IPS-18a (cell line): ENCODE measurements at regions not wholly inside any gene's neighbourhood (a gene's known extent, or its start where the extent isn't known, plus 50 kb on each side); places are given as distances from the start of the nearest gene placed in this dataset.

Experiments used
- H3K27ac ChIP-seq: one replicate; pipeline ENCODE4 v1.5.1; 2013; ENCODE audit warnings: low read length
- H3K27me3 ChIP-seq: one replicate; pipeline ENCODE4 v1.6.1; 2013; ENCODE audit warnings: mild to moderate bottlenecking, low read length; ENCODE audit not compliant: control insufficient read depth, insufficient read depth
- H3K36me3 ChIP-seq: one replicate; pipeline ENCODE4 v1.6.1; 2013; ENCODE audit warnings: low read depth, low read length; ENCODE audit not compliant: control insufficient read depth
- H3K4me1 ChIP-seq: one replicate; pipeline ENCODE4 v1.6.1; 2013; ENCODE audit warnings: low read depth, low read length; ENCODE audit not compliant: control insufficient read depth
- H3K4me3 ChIP-seq: one replicate; pipeline ENCODE4 v1.5.1; 2013; ENCODE audit warnings: low read length
- H3K9ac ChIP-seq: one replicate; pipeline ENCODE4 v1.6.1; 2013; ENCODE audit warnings: mild to moderate bottlenecking, low read length, moderate library complexity
- H3K9me3 ChIP-seq: one replicate; pipeline ENCODE4 v1.6.1; 2013; ENCODE audit warnings: low read depth, low read length; ENCODE audit not compliant: control insufficient read depth

- no peak overlapping the region for H3K9ac ChIP-seq
- H3K4me3 ChIP-seq, result no peak overlapping the region
- no peaks in the 10 kb centered on the region for H3K36me3 ChIP-seq
- H3K27ac ChIP-seq, result no peak overlapping the region
- no peaks in the 10 kb centered on the region for H3K27me3 ChIP-seq
- no peaks in the 10 kb centered on the region for H3K4me1 ChIP-seq
- no peaks in the 10 kb centered on the region for H3K9me3 ChIP-seq
Measured at GRCh38 chr18:41199212-41199611, 755.8 kb upstream of the PIK3C3 start.

- Histone ChIP-seq H3K4me1 (no peaks in the 10 kb centered on the region), H3K27me3 (no peaks in the 10 kb centered on the region), H3K9me3 (no peaks in the 10 kb centered on the region), H3K9ac (no peak overlapping the region), H3K36me3 (no peaks in the 10 kb centered on the region), H3K27ac (no peak overlapping the region), H3K4me3 (no peak overlapping the region)
Measured at GRCh38 chr18:41197967-41198366, 757.1 kb upstream of the PIK3C3 start.

GRCh38 chr18:41170346-41170745 is 784.7 kb upstream of the PIK3C3 start:
- no peak overlapping the region for H3K27ac ChIP-seq
- H3K9me3 ChIP-seq, result no peaks in the 10 kb centered on the region
- H3K4me1 ChIP-seq, result no peaks in the 10 kb centered on the region
- no peak overlapping the region for H3K9ac ChIP-seq
- no peaks in the 10 kb centered on the region for H3K36me3 ChIP-seq
- H3K27me3 ChIP-seq, result no peaks in the 10 kb centered on the region
- H3K4me3 ChIP-seq, result no peak overlapping the region

GRCh38 chr18:41165625-41166024 is 789.4 kb upstream of the PIK3C3 start:
- no peak overlapping the region for H3K9ac ChIP-seq
- no peaks in the 10 kb centered on the region for H3K9me3 ChIP-seq
- H3K27me3 ChIP-seq, result no peaks in the 10 kb centered on the region
- no peaks in the 10 kb centered on the region for H3K4me1 ChIP-seq
- H3K36me3 ChIP-seq, result no peaks in the 10 kb centered on the region
- H3K27ac ChIP-seq, result no peak overlapping the region
- no peak overlapping the region for H3K4me3 ChIP-seq

- Histone ChIP-seq H3K27me3 (no peaks in the 10 kb centered on the region), H3K9ac (no peak overlapping the region), H3K4me3 (no peak overlapping the region), H3K9me3 (no peaks in the 10 kb centered on the region), H3K4me1 (no peaks in the 10 kb centered on the region), H3K27ac (no peak overlapping the region), H3K36me3 (no peaks in the 10 kb centered on the region)
Measured at GRCh38 chr18:41162781-41163180, 792.3 kb upstream of the PIK3C3 start.

GRCh38 chr18:41162191-41162590 is 792.8 kb upstream of the PIK3C3 start:
- Histone ChIP-seq H3K4me1 (no peaks in the 10 kb centered on the region), H3K27me3 (no peaks in the 10 kb centered on the region), H3K9ac (no peak overlapping the region), H3K9me3 (no peaks in the 10 kb centered on the region), H3K4me3 (no peak overlapping the region), H3K27ac (no peak overlapping the region), H3K36me3 (no peaks in the 10 kb centered on the region)

- Histone ChIP-seq H3K36me3 (no peaks in the 10 kb centered on the region), H3K4me1 (no peaks in the 10 kb centered on the region), H3K27ac (no peak overlapping the region)
Measured at GRCh38 chr18:41155910-41156851, 798.9 kb upstream of the PIK3C3 start.

GRCh38 chr18:41155025-41155424 is 800.0 kb upstream of the PIK3C3 start:
- H3K27ac ChIP-seq, result no peak overlapping the region

More at GRCh38 chr18:41155910-41156851, 798.9 kb upstream of the PIK3C3 start:
- Histone ChIP-seq H3K4me3 (no peak overlapping the region), H3K9ac (no peak overlapping the region), H3K9me3 (no peaks in the 10 kb centered on the region), H3K27me3 (no peaks in the 10 kb centered on the region)

GRCh38 chr18:41153871-41154270 is 801.2 kb upstream of the PIK3C3 start:
- H3K9ac ChIP-seq, result no peak overlapping the region
- H3K27ac ChIP-seq, result no peak overlapping the region
- H3K4me3 ChIP-seq, result no peak overlapping the region
- no peaks in the 10 kb centered on the region for H3K9me3 ChIP-seq
- H3K4me1 ChIP-seq, result no peaks in the 10 kb centered on the region
- H3K36me3 ChIP-seq, result no peaks in the 10 kb centered on the region
- no peaks in the 10 kb centered on the region for H3K27me3 ChIP-seq

More at GRCh38 chr18:41155025-41155424, 800.0 kb upstream of the PIK3C3 start:
- no peaks in the 10 kb centered on the region for H3K9me3 ChIP-seq
- no peaks in the 10 kb centered on the region for H3K27me3 ChIP-seq
- H3K4me3 ChIP-seq, result no peak overlapping the region
- no peaks in the 10 kb centered on the region for H3K4me1 ChIP-seq
- no peaks in the 10 kb centered on the region for H3K36me3 ChIP-seq
- no peak overlapping the region for H3K9ac ChIP-seq

- no peaks in the 10 kb centered on the region for H3K36me3 ChIP-seq
- no peak overlapping the region for H3K4me3 ChIP-seq
- H3K27ac ChIP-seq, result no peak overlapping the region
- H3K27me3 ChIP-seq, result no peaks in the 10 kb centered on the region
- H3K4me1 ChIP-seq, result no peaks in the 10 kb centered on the region
- no peaks in the 10 kb centered on the region for H3K9me3 ChIP-seq
- H3K9ac ChIP-seq, result no peak overlapping the region
Measured at GRCh38 chr18:41150316-41150715, 804.7 kb upstream of the PIK3C3 start.

- H3K4me1 ChIP-seq, result no peaks in the 10 kb centered on the region
- H3K4me3 ChIP-seq, result no peak overlapping the region
- H3K36me3 ChIP-seq, result no peaks in the 10 kb centered on the region
- H3K27me3 ChIP-seq, result no peaks in the 10 kb centered on the region
- H3K9ac ChIP-seq, result no peak overlapping the region
- H3K27ac ChIP-seq, result no peak overlapping the region
- H3K9me3 ChIP-seq, result no peaks in the 10 kb centered on the region
Measured at GRCh38 chr18:41146301-41146700, 808.7 kb upstream of the PIK3C3 start.

- Histone ChIP-seq H3K9ac (no peak overlapping the region), H3K4me3 (no peak overlapping the region), H3K27me3 (no peaks in the 10 kb centered on the region), H3K36me3 (no peaks in the 10 kb centered on the region), H3K9me3 (no peaks in the 10 kb centered on the region), H3K27ac (no peak overlapping the region), H3K4me1 (no peaks in the 10 kb centered on the region)
Measured at GRCh38 chr18:41145516-41145915, 809.5 kb upstream of the PIK3C3 start.
